AML-193 (cell line): ENCODE measurements at regions not wholly inside any gene's neighbourhood (a gene's known extent, or its start where the extent isn't known, plus 50 kb on each side); places are given as distances from the start of the nearest gene placed in this dataset.

Experiments used
- DNase-seq, 2 experiments: peaks; one replicate each; lab custom pipeline; 2025; lab: John Stamatoyannopoulos, UW

- DNase-seq: no peak
These were observed 367.7 kb upstream of the NEGR1 start for GRCh38 chr1:72649991-72650390.

GRCh38 chr1:72649211-72649888 is 367.0 kb upstream of the NEGR1 start:
- no peak for DNase-seq

- no peak for DNase-seq
These were observed 366.1 kb upstream of the NEGR1 start for GRCh38 chr1:72648465-72648864.

- DNase-seq: no peak
These were observed 360.8 kb upstream of the NEGR1 start for GRCh38 chr1:72643142-72643541.

GRCh38 chr1:72637593-72637992 is 355.3 kb upstream of the NEGR1 start:
- no peak for DNase-seq

- no peak for DNase-seq
These were observed 354.3 kb upstream of the NEGR1 start for GRCh38 chr1:72636631-72637030.

- peak; percentile 91 to 92 for DNase-seq
These were observed 353.4 kb upstream of the NEGR1 start for GRCh38 chr1:72635719-72636118.

GRCh38 chr1:72634946-72635345 is 352.6 kb upstream of the NEGR1 start:
- no peak for DNase-seq

GRCh38 chr1:72631449-72631848 is 349.1 kb upstream of the NEGR1 start:
- no peak for DNase-seq

- peak; percentile 59 to 76 for DNase-seq
These were observed 341.0 kb upstream of the NEGR1 start for GRCh38 chr1:72623299-72623708.

GRCh38 chr1:72620453-72620852 is 338.1 kb upstream of the NEGR1 start:
- DNase-seq: no peak

- DNase-seq: no peak
These were observed 324.0 kb upstream of the NEGR1 start for GRCh38 chr1:72606216-72606810.

GRCh38 chr1:72601035-72601674 is 318.8 kb upstream of the NEGR1 start:
- no peak for DNase-seq

GRCh38 chr1:72586023-72586685 is 303.8 kb upstream of the NEGR1 start:
- DNase-seq: no peak

GRCh38 chr1:72579629-72580028 is 297.3 kb upstream of the NEGR1 start:
- DNase-seq: no peak

GRCh38 chr1:72570815-72571214 is 288.5 kb upstream of the NEGR1 start:
- DNase-seq: no peak

- no peak for DNase-seq
These were observed 285.8 kb upstream of the NEGR1 start for GRCh38 chr1:72568113-72568512.

- DNase-seq: no peak
These were observed 285.2 kb upstream of the NEGR1 start for GRCh38 chr1:72567521-72567920.

GRCh38 chr1:72564749-72565148 is 282.4 kb upstream of the NEGR1 start:
- DNase-seq: no peak

- DNase-seq: peak; percentile 22 to 39
These were observed 275.2 kb upstream of the NEGR1 start for GRCh38 chr1:72557446-72558049.

GRCh38 chr1:72547412-72547811 is 265.1 kb upstream of the NEGR1 start:
- DNase-seq: no peak

GRCh38 chr1:72540674-72541073 is 258.3 kb upstream of the NEGR1 start:
- DNase-seq: no peak

- DNase-seq: no peak
These were observed 253.1 kb upstream of the NEGR1 start for GRCh38 chr1:72535470-72535869.
